ENCODE measurements at regions not wholly inside any gene's neighbourhood (a gene's known extent, or its start where the extent isn't known, plus 50 kb on each side); places are given as distances from the start of the nearest gene placed in this dataset.

DNA sequence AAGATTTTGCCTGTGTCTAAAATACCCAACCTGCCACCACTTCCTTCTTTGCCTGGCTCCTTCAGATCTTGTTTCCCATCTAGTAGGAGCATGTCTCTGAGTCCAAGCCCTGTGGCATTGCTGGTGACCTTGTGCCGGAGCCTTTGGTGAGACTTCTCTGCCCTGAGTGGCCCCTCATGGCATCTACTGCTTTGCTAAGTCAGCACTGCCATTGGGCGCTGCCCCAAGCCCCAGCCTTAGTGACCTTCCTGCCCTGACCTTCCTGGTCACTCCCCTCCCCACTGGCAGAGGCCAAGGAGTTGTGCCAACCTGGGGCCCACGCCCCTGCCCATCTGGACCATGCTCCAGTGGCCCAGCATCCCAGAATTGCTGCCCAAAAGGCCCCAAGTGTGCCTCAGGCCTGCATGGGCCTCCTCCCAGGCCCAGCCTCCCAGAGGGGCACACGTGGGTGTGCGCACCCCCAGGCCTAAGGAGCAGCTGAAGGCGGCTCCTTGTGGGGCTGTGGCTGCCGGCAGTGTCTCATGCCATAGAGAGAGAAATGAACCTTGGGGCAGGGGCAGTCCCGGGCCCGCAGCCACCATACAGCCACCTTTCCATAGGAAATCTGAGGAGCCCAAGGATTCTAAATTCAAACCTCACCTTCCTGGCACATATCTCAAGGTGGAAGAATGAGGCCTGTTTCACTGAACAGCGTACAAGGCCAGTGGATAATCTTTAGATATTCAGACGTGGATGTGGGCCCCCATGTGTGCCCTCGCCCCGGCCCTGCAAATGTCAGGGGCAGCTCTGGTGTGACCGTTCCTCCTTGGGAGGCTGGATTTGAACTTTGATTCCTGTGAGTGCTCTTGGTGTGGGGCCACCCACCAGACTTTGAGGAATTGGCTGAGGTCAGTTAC, 100.2 kb upstream of the SLC66A3 start:
- TF ChIP-seq MYC (IDR thresholded peaks at IDR 0.05; ENCODE audit: low read depth, low read length) (no peak), POLR2A (IDR thresholded peaks at IDR 0.05; ENCODE audit: extremely low read depth, insufficient read length) (no peak)
- TF ChIP-seq, protein P1, sequence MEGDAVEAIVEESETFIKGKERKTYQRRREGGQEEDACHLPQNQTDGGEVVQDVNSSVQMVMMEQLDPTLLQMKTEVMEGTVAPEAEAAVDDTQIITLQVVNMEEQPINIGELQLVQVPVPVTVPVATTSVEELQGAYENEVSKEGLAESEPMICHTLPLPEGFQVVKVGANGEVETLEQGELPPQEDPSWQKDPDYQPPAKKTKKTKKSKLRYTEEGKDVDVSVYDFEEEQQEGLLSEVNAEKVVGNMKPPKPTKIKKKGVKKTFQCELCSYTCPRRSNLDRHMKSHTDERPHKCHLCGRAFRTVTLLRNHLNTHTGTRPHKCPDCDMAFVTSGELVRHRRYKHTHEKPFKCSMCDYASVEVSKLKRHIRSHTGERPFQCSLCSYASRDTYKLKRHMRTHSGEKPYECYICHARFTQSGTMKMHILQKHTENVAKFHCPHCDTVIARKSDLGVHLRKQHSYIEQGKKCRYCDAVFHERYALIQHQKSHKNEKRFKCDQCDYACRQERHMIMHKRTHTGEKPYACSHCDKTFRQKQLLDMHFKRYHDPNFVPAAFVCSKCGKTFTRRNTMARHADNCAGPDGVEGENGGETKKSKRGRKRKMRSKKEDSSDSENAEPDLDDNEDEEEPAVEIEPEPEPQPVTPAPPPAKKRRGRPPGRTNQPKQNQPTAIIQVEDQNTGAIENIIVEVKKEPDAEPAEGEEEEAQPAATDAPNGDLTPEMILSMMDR (IDR thresholded peaks at IDR 0.05; ENCODE audit: low read depth, low read length), result no peak
- TF ChIP-seq, protein P2, sequence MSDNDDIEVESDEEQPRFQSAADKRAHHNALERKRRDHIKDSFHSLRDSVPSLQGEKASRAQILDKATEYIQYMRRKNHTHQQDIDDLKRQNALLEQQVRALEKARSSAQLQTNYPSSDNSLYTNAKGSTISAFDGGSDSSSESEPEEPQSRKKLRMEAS (IDR thresholded peaks at IDR 0.05; ENCODE audit: low read depth, low read length), result no peak
- H3K4me3 ChIP-seq (ENCODE audit: low read depth, low read length), result no peak overlapping the region
- no peak for DNase-seq (ENCODE audit: low read depth)

DNA sequence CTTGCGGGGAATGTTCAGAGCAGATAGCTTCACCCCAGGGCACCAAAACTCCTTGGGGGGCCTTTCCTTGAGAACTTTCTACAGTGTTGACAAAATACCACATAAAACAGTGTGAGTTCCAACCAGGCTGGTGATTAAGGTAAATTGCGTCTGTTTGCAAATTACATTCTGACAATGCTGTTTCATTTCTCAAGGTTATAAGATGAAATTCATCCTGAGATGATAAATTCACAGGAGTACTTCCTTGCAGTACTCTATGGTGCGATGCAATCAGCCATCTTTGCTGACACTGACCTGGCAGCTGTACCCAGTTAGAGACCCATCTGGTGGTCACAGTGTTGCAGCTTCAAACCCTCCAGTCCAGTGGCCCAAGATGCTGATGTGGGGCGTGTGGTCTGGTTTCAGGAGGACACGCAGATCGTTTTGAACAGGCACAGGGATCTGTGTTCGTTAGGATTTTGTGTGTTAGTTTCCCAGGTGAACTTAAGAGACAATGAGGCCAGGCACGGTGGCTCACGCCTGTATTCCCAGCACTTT, 99.5 kb upstream of the SLC66A3 start:
- H3K4me3 ChIP-seq (ENCODE audit: low read depth, low read length), result no peak overlapping the region
- TF ChIP-seq, protein P1 (IDR thresholded peaks at IDR 0.05; ENCODE audit: low read depth, low read length), result no peak
- TF ChIP-seq MYC (IDR thresholded peaks at IDR 0.05; ENCODE audit: low read depth, low read length) (no peak), POLR2A (IDR thresholded peaks at IDR 0.05; ENCODE audit: extremely low read depth, insufficient read length) (no peak)
- DNase-seq (ENCODE audit: low read depth), result no peak

DNA sequence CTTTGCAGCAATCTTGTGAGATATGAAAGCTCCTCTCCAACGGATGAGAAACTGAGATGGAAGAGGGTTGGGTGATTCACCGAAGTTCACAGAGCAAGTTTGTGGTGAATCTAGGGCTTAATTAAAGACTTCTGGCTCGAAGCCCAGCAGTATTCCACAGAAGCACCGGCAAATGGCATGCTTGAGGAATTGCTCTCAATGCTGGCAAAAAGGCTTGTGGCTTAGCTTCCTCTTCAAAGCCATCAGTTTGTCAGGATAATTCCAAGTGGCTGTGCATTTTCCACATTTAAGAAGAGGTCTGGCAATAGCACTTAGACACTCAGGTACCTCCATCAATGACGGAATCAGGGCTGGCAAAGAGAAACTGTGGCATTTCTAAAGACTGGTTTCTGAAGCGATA, 98.7 kb upstream of the SLC66A3 start:
- no peak overlapping the region for H3K4me3 ChIP-seq (ENCODE audit: low read depth, low read length)
- DNase-seq (ENCODE audit: low read depth), result no peak
- TF ChIP-seq MYC (IDR thresholded peaks at IDR 0.05; ENCODE audit: low read depth, low read length) (no peak), POLR2A (IDR thresholded peaks at IDR 0.05; ENCODE audit: extremely low read depth, insufficient read length) (no peak)
- TF ChIP-seq, protein P2 (IDR thresholded peaks at IDR 0.05; ENCODE audit: low read depth, low read length), result no peak
- TF ChIP-seq, protein P1 (IDR thresholded peaks at IDR 0.05; ENCODE audit: low read depth, low read length), result no peak

DNA sequence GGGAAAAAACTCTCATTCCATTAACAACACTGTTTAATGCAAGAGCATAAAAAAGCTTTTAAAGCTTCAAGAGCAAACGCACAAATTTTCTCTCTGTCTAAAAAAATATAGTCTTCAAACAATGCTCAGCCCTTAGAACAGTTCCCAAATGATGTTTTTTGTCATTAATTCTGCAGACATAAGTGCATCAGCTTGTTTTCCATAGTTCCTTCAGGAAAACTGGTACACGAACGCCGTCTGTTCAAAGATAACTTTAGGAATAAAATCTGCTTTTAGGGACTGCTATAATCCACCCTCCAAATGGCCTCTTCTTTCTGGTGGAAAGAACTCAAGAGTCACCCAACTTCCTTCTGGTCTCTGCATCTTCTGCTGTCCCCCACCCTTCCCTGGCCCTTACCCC, 98.2 kb upstream of the SLC66A3 start:
- H3K4me3 ChIP-seq (ENCODE audit: low read depth, low read length), result no peak overlapping the region

DNA sequence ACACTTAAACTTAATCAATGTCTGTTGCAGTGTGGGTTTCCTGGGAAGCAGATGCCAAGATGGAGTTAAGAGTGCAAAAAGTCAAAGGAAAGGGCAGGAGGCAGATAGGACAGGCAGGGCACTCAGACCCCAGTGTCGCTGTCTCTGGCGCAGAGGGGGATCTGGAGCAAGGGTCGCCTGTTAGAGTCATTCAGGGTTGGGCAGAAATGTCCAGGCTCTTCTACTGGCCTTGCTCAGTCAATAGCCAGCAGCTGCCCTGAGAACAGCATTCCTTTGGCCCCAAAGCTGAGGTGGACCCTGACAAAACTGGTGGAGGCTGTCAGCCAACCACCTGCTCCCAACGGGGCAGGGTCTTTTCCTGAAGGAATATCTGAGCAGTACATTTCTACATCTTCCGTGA, 97.1 kb upstream of the SLC66A3 start:
- TF ChIP-seq, protein P1 (IDR thresholded peaks at IDR 0.05; ENCODE audit: low read depth, low read length), result no peak
- TF ChIP-seq, protein P2 (IDR thresholded peaks at IDR 0.05; ENCODE audit: low read depth, low read length), result no peak
- no peak for TF ChIP-seq MYC (IDR thresholded peaks at IDR 0.05; ENCODE audit: low read depth, low read length)
- TF ChIP-seq POLR2A (IDR thresholded peaks at IDR 0.05; ENCODE audit: extremely low read depth, insufficient read length), result no peak
- no peak for DNase-seq (ENCODE audit: low read depth)
- no peak overlapping the region for H3K4me3 ChIP-seq (ENCODE audit: low read depth, low read length)

More for the DNA sequence above, 98.2 kb upstream of the SLC66A3 start:
- TF ChIP-seq, protein P1 (IDR thresholded peaks at IDR 0.05; ENCODE audit: low read depth, low read length), result no peak
- no peak for TF ChIP-seq POLR2A (IDR thresholded peaks at IDR 0.05; ENCODE audit: extremely low read depth, insufficient read length)
- TF ChIP-seq MYC (IDR thresholded peaks at IDR 0.05; ENCODE audit: low read depth, low read length), result no peak
- TF ChIP-seq, protein P2 (IDR thresholded peaks at IDR 0.05; ENCODE audit: low read depth, low read length), result no peak
- DNase-seq (ENCODE audit: low read depth), result no peak

Measured in NB4 (cell line).